SK-MEL-5 (cell line): ENCODE measurements at regions not wholly inside any gene's neighbourhood (a gene's known extent, or its start where the extent isn't known, plus 50 kb on each side); places are given as distances from the start of the nearest gene placed in this dataset.

Experiments used
- DNase-seq: peaks from one replicate; pipeline ENCODE4 v3.0.0-alpha.2; 2016; ENCODE audit warnings: low read depth, low spot score
- in situ Hi-C: cut with HindIII; loops from 2 replicates; pipeline ENCODE4 v1.10.0; 2016; ENCODE audit warnings: low sequenced_read_pairs, high pct_unique_total_duplicates, low pct_unique_long_range_greater_than_20kb

DNA sequence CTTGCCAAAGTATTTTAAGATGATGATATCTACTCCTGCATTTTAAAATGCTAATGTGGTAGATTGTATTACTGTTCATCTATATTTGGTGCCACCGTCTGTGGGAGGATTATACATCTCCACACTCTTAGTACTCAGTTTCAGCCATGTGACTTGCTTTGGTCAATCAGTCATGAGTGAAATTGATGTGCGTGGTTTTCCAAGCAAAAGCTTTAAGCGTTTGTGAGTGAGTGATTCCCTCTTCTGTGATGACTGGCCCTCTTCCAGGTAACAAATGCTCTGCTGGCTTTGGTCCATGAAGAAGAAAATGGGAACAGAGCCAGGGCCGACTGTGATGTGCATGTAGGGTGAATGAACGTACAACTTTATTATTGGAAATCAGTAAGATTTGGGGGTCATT lies 330.4 kb downstream of the LPIN1 start:
- DNase-seq = no peak
- in situ Hi-C loops = no loop called here

DNA sequence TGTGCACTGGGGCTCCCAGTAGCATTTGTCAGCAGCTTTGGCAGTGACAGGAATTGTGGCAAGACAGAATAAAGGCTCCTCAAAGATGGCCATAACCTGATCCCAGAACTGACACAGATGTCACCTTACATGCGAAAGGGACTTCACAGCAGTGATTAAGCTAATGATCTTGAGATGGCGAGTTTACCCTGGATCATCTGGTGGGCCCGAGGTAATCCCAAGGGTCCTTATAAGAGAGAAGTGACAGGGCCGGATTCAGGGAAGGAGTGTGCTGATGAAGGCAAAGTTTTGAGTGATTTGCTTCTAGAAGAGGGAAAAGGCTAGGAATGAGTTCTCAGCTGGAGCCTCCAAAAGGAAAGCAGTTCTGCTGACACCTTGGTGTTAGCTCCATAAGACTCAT lies 333.9 kb downstream of the LPIN1 start:
- in situ Hi-C loops = no loop called here
- no peak for DNase-seq

DNA sequence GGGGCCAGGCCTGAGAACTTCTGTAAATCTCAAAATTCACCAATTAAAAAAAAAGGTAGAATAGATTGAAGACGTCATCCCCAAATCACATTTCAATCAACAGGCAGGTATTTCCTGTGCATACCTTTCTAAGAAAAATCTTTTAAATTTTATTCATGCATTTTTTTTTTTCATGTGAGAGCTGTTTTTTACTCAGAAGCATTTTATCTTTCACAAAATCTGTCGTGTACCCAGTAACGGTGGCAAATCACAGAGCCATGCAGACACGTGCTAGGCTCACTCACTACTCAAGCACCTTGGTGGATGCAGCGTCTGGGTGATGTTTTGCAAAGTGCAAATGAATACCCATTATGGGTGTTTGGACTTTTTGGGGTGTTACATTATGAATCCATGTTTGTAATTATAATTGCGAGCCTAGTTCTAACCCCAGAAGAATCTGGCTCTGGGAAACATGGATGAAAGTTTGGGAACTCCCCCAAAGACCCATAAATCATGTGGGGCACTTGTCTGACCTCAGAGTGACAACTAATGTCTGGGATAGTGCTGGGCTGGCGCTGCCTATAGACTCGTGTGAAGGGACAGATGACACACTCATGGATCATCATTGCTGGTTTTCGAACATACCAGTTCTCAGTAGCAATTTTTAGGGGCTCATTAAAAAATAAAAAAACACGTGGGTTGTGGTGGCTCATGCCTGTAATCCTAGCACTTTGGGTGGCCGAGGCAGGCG lies 335.2 kb downstream of the LPIN1 start:
- DNase-seq = no peak

DNA sequence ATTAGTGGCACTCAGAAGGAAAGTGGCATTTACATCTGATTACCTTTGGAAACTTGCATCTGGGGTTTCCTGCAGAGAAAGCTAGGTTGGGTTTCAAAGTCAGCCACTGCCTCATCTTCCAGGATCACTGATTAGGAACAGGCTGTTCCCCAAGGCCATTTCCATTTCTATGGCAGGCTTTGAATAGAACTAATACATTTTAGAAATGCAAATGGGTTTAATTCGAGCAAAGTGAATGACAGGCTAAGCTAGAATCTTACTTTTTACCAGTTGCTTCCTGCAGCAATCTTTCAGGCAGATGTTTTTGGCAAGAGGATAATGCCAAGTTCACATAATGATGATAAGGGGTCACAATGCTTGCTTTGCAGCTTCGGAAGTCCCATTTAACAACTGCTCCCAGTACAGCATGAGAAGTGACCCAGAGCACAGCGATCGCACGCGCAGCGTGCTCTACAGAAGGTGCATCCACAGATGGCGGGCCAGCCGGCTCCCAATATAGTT lies 336.7 kb downstream of the LPIN1 start:
- in situ Hi-C loops = no loop called here
- no peak for DNase-seq

More for the DNA sequence above, 335.2 kb downstream of the LPIN1 start:
- in situ Hi-C loops = no loop called here

DNA sequence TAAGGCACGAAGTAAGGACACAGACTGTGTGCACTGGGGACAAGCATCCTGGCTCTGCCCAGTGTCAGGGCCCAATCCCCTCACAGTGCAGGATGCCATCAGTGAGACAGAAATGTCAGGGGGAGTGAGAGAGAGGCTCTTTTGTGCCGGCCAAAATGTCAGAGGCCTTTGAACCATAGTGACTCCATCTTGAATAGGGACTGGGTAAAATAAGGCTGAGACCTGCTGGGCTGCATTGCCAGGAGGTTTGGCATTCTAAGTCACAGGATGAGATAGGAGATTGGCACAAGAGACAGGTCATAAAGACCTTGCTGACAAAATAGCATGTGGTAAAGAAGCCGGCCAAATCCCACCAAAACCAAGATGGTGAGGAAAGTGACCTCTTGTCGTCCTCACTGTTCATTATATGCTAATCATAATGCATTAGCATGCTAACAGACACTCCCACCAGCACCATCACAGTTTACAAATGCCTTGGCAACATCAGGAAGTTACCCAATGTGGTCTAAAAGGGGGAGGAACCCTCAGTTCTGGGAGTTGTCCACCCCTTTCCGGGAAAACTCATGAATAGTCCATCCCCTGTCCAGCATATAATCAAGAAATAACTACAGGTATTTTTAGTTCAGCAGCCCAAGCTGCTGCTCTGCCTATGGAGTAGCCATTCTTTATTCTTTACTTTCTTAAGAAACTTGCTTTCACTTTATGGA lies 337.4 kb downstream of the LPIN1 start:
- no peak for DNase-seq
- in situ Hi-C loops = no loop called here

DNA sequence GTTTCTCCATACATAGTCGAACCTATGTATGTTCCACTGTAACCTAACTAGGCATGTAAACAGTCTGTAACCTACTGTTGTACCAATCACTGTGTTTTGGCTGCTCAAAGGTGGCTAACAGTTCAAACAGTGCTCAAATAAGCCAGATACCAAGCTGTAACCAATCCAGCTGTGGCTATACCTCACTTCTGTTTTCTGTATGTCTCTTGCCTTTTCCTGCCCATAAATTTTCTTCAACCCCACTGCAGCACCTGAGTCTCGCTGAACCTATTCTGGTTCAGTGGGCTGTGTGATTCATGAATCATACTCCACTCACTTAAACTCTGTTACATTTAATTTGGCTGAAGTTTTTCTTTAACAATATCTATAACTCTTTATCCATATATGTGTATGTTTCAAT lies 340.7 kb downstream of the LPIN1 start:
- in situ Hi-C loops = no loop called here

DNA sequence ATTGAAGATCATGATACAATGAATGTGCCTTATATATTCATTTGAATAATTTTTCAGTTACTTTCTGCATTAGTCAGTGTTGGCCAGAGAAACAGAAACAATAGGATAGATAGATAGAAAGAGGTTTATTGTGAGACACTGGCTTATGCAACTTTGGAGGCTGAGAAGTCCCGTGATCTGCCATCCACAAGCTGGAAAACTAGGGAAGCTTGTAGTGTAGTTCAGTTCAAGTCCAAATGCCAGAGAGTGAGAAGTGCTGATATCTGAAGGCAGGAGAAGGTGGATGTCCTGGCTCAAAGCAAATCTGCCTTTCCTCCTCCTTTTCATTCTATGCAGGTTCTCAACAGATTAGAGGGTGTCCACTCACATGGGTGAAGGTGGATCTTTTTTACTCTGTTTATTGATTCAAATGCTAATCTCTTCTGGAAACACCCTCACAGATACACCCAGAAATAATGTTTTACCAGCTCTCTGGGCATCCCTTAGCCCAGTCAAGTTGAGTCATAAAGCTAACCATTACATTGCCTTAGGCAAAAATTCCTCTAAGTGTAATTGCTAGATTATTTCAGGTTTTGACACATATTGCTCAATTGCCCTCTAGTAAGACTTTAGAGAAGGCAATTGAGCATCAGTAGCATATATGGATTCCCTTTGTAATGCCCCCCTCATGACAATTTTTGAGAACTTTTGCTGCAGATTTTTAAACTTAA lies 341.4 kb downstream of the LPIN1 start:
- in situ Hi-C loops = no loop called here
- DNase-seq = peak; percentile 65

More for the DNA sequence above, 340.7 kb downstream of the LPIN1 start:
- DNase-seq = no peak

DNA sequence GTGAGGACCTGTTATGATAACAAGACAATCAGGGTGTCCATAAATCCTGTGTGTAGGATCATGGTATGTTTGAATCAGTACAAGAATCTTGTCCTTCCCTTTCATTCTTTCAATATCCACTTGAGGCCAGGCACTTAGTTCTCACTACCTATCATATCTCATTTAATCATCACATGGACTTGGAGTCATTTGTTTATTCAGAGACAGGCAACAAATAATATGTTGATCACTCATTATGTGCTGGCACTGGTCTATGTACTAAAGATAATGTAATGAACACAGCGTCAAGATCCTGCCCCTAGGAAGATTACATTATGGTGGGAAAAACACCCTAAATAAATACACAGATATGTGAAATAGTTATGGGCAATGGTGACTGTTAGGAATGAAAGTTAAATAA lies 342.6 kb downstream of the LPIN1 start:
- DNase-seq = no peak
- in situ Hi-C loops = no loop called here

DNA sequence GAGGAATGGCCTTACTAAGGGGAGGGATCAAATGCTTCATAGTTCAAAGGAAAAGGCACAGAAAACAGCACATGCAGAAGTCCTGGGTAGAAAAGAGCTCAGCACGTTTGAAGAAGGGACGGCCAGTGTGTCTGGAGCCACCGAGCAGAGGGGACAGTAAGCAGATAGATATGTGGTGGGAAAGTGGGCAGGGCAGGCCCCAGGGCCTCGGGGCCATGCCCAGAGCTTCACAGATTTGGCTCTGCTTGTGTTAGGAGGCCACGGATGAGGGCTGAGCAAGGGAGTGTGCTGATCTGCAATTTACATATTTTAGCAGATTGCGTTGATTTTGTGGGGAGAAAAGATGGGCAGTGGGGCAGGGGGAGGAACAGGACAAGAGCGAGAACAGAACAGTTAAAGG lies 343.1 kb downstream of the LPIN1 start:
- DNase-seq = no peak
- in situ Hi-C loops = no loop called here

DNA sequence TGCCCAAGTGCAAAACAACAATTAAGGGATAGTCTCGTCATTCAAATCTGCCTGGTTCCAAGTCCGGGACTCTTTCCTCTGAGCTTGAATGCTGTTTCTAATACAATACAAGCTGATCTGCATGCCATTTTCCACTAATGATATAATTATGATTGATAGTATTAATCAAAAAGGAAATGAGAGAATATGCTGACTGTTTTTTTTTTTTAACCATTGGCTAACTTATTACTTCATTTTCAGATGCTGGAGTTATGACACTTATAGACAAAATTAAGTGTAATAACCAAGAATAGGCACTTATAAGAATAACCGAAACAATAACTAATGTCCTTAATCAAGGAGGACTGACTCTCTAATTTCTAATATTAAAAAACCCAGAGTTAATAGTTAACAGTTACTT lies 343.6 kb downstream of the LPIN1 start:
- no peak for DNase-seq
- in situ Hi-C loops = no loop called here

DNA sequence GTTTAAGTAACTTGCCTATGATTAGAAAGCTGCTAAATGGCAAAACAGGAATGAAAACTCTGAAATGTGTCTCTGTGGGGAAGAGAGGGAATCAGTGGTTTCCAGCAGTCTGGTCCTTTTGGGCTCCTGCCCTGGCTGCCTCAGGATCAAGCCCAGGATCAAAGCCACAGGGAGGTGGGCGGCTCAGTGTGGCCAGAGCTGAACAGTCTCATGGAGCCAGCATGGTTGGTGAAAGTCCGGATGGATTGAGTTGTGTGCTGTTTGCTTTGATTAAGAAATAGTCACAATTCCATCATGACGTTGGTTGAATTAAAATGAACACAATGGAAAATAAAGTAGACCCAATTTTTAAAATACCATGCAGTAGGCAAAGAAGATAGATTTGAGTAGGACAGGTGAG lies 344.2 kb downstream of the LPIN1 start:
- in situ Hi-C loops = no loop called here
- no peak for DNase-seq

DNA sequence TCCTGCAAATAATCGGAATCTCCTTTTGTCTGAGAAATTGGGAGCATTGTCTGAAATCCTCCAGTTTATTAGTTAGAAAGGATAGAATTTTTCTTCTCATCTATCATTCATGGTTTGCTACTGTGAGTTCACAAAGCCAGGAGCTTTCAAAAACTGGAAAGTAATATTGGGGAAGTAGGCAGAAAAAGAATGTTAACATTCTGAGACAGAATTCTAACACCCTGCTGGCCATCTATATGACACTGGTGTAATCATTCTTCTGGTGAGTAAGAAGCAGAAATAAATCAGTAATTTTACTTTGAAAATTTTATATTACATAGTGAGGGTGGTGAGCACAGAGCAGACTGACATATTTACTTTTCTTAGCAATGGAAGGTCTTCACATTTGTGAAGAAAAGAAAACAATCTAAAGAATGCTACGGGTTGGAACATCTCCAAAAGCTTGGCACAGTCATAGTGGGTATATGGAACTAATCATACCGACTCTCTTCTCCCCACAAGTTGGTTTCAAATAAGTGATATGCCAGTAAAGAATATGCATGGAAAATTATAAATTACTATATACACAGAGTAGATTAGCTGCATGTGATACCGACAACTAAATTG lies 344.9 kb downstream of the LPIN1 start:
- in situ Hi-C loops = no loop called here
- DNase-seq = no peak

DNA sequence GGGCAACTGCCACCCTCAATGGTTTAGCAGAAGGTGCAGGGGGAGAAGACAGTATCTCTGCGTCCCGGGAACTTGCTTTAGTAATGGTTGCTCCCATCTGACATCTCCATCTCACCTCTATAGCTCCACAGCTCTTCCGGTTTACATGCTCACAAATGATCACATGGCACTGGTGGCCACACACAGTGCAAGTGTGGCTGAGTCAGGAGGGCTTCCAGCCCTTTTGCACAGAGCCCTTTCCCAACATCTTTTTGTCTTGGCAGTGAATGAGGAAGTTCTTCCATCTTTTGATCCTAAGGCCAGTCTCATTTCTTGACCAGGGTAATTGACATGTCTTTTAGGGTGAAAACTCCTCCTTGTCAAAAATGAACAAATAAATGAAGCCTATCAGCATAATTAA lies 347.7 kb downstream of the LPIN1 start:
- in situ Hi-C loops = no loop called here
- no peak for DNase-seq

DNA sequence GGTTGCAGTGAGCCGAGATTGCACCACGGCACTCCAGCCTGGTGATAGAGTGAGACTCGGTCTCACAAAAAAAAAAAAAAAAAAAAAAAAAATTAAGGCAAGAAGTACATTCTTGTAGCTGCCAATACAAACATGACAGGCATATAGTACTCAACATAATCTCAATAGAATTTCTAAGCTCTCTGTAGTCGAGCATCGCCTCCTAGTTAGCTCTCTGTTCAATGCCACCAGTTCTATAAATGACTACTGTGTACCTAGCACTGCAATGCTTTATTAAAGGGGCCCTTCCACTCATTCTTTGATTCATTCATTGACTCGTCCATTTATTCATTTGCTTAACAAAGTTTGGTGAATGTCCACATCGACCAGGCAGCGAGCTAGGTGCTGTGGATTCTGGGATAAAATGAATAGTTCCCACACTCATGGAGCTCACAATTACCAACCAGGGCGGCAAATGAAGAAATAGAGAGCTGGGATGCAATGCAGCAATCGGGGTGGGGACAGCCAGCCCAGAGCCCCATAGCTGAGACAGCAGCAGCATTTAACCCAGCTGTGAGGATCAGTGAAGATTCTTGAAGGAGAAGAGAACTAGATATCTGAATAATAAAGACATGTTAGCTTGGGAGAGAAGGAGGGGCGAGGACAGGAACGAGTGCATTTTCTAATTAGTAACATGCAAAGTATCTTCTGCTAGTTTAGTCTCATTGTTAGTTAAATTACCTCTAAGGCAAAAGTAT lies 349.8 kb downstream of the LPIN1 start:
- DNase-seq = no peak
- in situ Hi-C loops = no loop called here

DNA sequence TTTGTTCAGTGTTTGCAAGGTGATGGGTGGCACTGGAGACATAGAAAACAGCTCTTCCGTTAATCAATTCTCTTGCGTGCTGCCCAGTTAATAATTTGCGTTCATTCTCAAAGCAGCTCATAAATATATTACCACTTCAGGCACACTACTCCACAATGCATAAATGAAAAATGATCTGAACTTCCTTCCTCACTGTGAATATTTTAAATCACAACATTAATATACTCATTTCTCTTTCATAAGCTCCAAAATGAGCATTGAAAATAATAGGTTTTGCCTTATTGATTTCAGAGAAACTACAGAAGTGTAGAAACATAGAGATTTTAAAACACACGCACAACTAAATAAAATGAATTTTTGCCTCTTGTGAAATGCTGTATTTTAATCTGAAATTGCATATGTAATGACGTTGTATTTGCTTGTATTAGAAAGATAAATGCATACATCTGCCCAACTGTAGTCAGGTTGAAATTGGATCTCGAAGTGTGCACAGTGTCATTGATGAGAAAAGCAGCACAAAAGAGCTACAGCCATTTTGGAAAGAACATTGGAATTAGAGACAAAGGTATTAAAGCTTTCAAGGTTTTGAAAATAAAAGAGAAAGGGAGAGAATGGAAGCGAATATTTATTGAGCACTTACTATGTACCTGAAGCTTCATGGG lies 350.5 kb downstream of the LPIN1 start:
- in situ Hi-C loops = no loop called here

DNA sequence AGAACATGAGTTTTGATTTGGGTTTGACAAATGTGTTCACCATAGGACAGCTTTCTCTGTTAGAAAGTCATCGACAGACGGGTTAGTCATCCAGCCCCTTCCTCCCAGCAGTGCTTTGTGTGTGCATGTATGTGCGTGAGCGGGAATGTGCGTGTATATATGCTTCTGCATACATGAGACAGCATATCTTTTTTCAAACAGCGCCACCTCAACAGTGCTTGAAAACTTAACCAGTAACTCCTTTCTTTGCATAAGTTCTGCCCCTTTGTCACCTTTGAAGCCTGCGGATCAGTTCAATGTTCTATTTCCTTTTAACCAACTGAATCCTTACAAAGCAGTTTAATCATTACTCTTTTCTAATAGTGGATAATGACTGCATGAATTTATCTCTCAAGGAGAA lies 351.4 kb downstream of the LPIN1 start:
- no peak for DNase-seq
- in situ Hi-C loops = no loop called here

More for the DNA sequence above, 350.5 kb downstream of the LPIN1 start:
- no peak for DNase-seq

DNA sequence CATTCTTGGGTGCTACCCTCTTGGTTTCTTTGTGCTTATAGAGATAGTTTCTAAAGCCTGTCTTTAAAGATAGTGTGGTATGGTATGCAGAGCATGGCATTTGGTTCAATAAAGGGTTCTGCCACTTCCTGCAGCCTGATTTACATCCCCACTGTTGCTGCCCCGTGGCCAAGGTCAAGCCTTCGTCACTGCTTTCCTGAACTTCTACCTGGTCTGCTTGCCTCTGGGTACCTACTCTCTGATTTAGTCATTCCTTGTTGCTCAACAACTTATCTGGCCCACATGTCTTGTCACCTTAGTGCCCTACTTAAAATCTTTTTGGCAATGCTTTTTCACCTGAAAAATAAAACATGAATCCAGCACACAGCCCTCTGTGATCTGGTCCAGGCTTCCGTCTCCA lies 352.9 kb downstream of the LPIN1 start:
- in situ Hi-C loops = no loop called here
- DNase-seq = no peak
